ENCODE measurements at regions not wholly inside any gene's neighbourhood (a gene's known extent, or its start where the extent isn't known, plus 50 kb on each side); places are given as distances from the start of the nearest gene placed in this dataset.

GRCh38 chr5:29924107-29924506 is 1269.4 kb upstream of the CDH6 start:
- DNase-seq, result no peak

GRCh38 chr5:29905626-29906353 is 1287.7 kb upstream of the CDH6 start:
- no peak for DNase-seq

- no peak for DNase-seq
Measured at GRCh38 chr5:29902859-29903258, 1290.6 kb upstream of the CDH6 start.

- no peak for DNase-seq
Measured at GRCh38 chr5:29899583-29899982, 1293.9 kb upstream of the CDH6 start.

- no peak for DNase-seq
Measured at GRCh38 chr5:29897916-29898315, 1295.6 kb upstream of the CDH6 start.

GRCh38 chr5:29896646-29897045 is 1296.8 kb upstream of the CDH6 start:
- no peak for DNase-seq

GRCh38 chr5:29894668-29895067 is 1298.8 kb upstream of the CDH6 start:
- no peak for DNase-seq

- DNase-seq, result no peak
Measured at GRCh38 chr5:29889051-29889450, 1304.4 kb upstream of the CDH6 start.

- DNase-seq, result no peak
Measured at GRCh38 chr5:29885595-29885994, 1307.9 kb upstream of the CDH6 start.

GRCh38 chr5:29882036-29882435 is 1311.5 kb upstream of the CDH6 start:
- DNase-seq, result no peak

- no peak for DNase-seq
Measured at GRCh38 chr5:29879401-29879800, 1314.1 kb upstream of the CDH6 start.

GRCh38 chr5:29878599-29878998 is 1314.9 kb upstream of the CDH6 start:
- DNase-seq, result no peak

GRCh38 chr5:29867155-29867554 is 1326.3 kb upstream of the CDH6 start:
- DNase-seq, result no peak

- no peak for DNase-seq
Measured at GRCh38 chr5:29853711-29854220, 1339.7 kb upstream of the CDH6 start.

- no peak for DNase-seq
Measured at GRCh38 chr5:29852329-29852728, 1341.2 kb upstream of the CDH6 start.

GRCh38 chr5:29845206-29845605 is 1348.3 kb upstream of the CDH6 start:
- no peak for DNase-seq

- no peak for DNase-seq
Measured at GRCh38 chr5:29833394-29833793, 1360.1 kb upstream of the CDH6 start.

- no peak for DNase-seq
Measured at GRCh38 chr5:29822521-29822920, 1371.0 kb upstream of the CDH6 start.

- DNase-seq, result no peak
Measured at GRCh38 chr5:29811914-29812679, 1381.4 kb upstream of the CDH6 start.

- no peak for DNase-seq
Measured at GRCh38 chr5:29805804-29806203, 1387.7 kb upstream of the CDH6 start.

GRCh38 chr5:29800752-29801151 is 1392.7 kb upstream of the CDH6 start:
- no peak for DNase-seq

GRCh38 chr5:29796013-29796412 is 1397.5 kb upstream of the CDH6 start:
- DNase-seq, result no peak

GRCh38 chr5:29795096-29795652 is 1398.3 kb upstream of the CDH6 start:
- no peak for DNase-seq

Measured in T-helper 1 cell (primary cell).